ENCODE measurements at regions not wholly inside any gene's neighbourhood (a gene's known extent, or its start where the extent isn't known, plus 50 kb on each side); places are given as distances from the start of the nearest gene placed in this dataset.

GRCh38 chr4:159444678-159445077 lies 341.8 kb downstream of the RAPGEF2 start:
- H3K79me2 ChIP-seq (ENCODE audit: control insufficient read depth, insufficient read depth, low read length), result peaks cover 62% of the 10 kb centered on the region
- dilution Hi-C loops (cut with MboI; ENCODE audit: extremely low pct_ligation_motif_present, low sequenced_read_pairs), result no loop called here
- H2AFZ ChIP-seq (ENCODE audit: control insufficient read depth, low read length), result no peak overlapping the region
- peaks cover 22% of the 10 kb centered on the region for H3K4me1 ChIP-seq (ENCODE audit: control insufficient read depth, extremely low read depth, insufficient read depth, low read length)
- DNase-seq (ENCODE audit: low read depth, low spot score) (peak; percentile 36), FAIRE-seq (peak; percentile 32)
- H3K4me3 ChIP-seq (ENCODE audit: control insufficient read depth in 2 of 3, extremely low read depth in 1 of 3, insufficient read depth in 2 of 3, low read depth in 1 of 3, low read length in 3 of 3), result no peak overlapping the region
- H3K4me2 ChIP-seq (ENCODE audit: control insufficient read depth, extremely low read depth, insufficient read depth, low read depth, low read length), result no peak overlapping the region
- TF ChIP-seq CTCF (optimal IDR thresholded peaks at IDR 0.05 in 1 of 3, IDR thresholded peaks at IDR 0.05 in 1 of 3, conservative IDR thresholded peaks at IDR 0.05 in 1 of 3; ENCODE audit: extremely low read depth in 1 of 3, insufficient read depth in 2 of 3, low read length in 3 of 3) (peak; percentile 39 to 74 (median 55)), EZH2 (IDR thresholded peaks at IDR 0.05; ENCODE audit: low read length) (no peak)
- no peaks in the 10 kb centered on the region for H3K9me3 ChIP-seq (ENCODE audit: control insufficient read depth, low read depth, low read length)
- H3K36me3 ChIP-seq (ENCODE audit: control insufficient read depth in 2 of 2, extremely low read depth in 1 of 2, insufficient read depth in 2 of 2, low read length in 2 of 2), result no peaks in the 10 kb centered on the region
- peaks cover 2% of the 10 kb centered on the region for H4K20me1 ChIP-seq (ENCODE audit: control insufficient read depth, extremely low read depth, insufficient read depth, low read length)
- H3K9ac ChIP-seq (ENCODE audit: control insufficient read depth, extremely low read depth, insufficient read depth, low read length), result no peak overlapping the region
- H3K9me1 ChIP-seq (ENCODE audit: control insufficient read depth, extremely low read depth, insufficient read depth, low read length), result no peaks in the 10 kb centered on the region
- H3K27me3 ChIP-seq (ENCODE audit: control insufficient read depth, extremely low read depth, insufficient read depth, low read length), result no peaks in the 10 kb centered on the region
- no peak overlapping the region for H3K27ac ChIP-seq (ENCODE audit: control insufficient read depth, insufficient read depth, low read length)

GRCh38 chr4:159445692-159446091 lies 342.8 kb downstream of the RAPGEF2 start:
- FAIRE-seq, result no peak

More at GRCh38 chr4:159445692-159446091, 342.8 kb downstream of the RAPGEF2 start:
- Histone ChIP-seq H3K27me3 (ENCODE audit: control insufficient read depth, extremely low read depth, insufficient read depth, low read length) (no peaks in the 10 kb centered on the region), H2AFZ (ENCODE audit: control insufficient read depth, low read length) (no peak overlapping the region), H3K4me2 (ENCODE audit: control insufficient read depth, extremely low read depth, insufficient read depth, low read depth, low read length) (no peak overlapping the region), H3K79me2 (ENCODE audit: control insufficient read depth, insufficient read depth, low read length) (peaks cover 57% of the 10 kb centered on the region), H4K20me1 (ENCODE audit: control insufficient read depth, extremely low read depth, insufficient read depth, low read length) (peaks cover 2% of the 10 kb centered on the region), H3K4me1 (ENCODE audit: control insufficient read depth, extremely low read depth, insufficient read depth, low read length) (peaks cover 21% of the 10 kb centered on the region), H3K9me1 (ENCODE audit: control insufficient read depth, extremely low read depth, insufficient read depth, low read length) (no peaks in the 10 kb centered on the region), H3K4me3 (ENCODE audit: control insufficient read depth in 2 of 3, extremely low read depth in 1 of 3, insufficient read depth in 2 of 3, low read depth in 1 of 3, low read length in 3 of 3) (no peak overlapping the region), H3K9ac (ENCODE audit: control insufficient read depth, extremely low read depth, insufficient read depth, low read length) (no peak overlapping the region), H3K9me3 (ENCODE audit: control insufficient read depth, low read depth, low read length) (no peaks in the 10 kb centered on the region), H3K36me3 (ENCODE audit: control insufficient read depth in 2 of 2, extremely low read depth in 1 of 2, insufficient read depth in 2 of 2, low read length in 2 of 2) (no peaks in the 10 kb centered on the region), H3K27ac (ENCODE audit: control insufficient read depth, insufficient read depth, low read length) (no peak overlapping the region)
- no peak for TF ChIP-seq EZH2 (IDR thresholded peaks at IDR 0.05; ENCODE audit: low read length)
- no peak for TF ChIP-seq CTCF (optimal IDR thresholded peaks at IDR 0.05 in 1 of 3, IDR thresholded peaks at IDR 0.05 in 1 of 3, conservative IDR thresholded peaks at IDR 0.05 in 1 of 3; ENCODE audit: extremely low read depth in 1 of 3, insufficient read depth in 2 of 3, low read length in 3 of 3)
- no peak for DNase-seq (ENCODE audit: low read depth, low spot score)
- dilution Hi-C loops (cut with MboI; ENCODE audit: extremely low pct_ligation_motif_present, low sequenced_read_pairs), result no loop called here

All from keratinocyte (primary cell).